Smooth muscle cell (in vitro differentiated cells): ENCODE measurements at regions not wholly inside any gene's neighbourhood (a gene's known extent, or its start where the extent isn't known, plus 50 kb on each side); places are given as distances from the start of the nearest gene placed in this dataset.

ENCODE experiments used
- DNase-seq: peaks from one replicate; lab custom pipeline; 2025; ENCODE audit not compliant: unreplicated experiment; lab: John Stamatoyannopoulos, UW
- H2AFZ ChIP-seq: fragments of 200-600 bp; sonication (generic); 2 replicates; pipeline ENCODE4 v1.6.0; 2016; ENCODE audit warnings: antibody characterized with exemption, low read depth, mild to moderate bottlenecking
- H3F3A ChIP-seq: fragments of 200-600 bp; sonication (generic); 2 replicates; pipeline ENCODE4 v1.6.0; 2017; ENCODE audit warnings: antibody characterized with exemption, low read depth
- H3K27ac ChIP-seq: fragments of 200-600 bp; sonication (generic); 2 replicates; pipeline ENCODE4 v1.5.1; 2016; ENCODE audit warnings: low read depth, mild to moderate bottlenecking
- H3K27me3 ChIP-seq: fragments of 200-600 bp; sonication (generic); 2 replicates; pipeline ENCODE4 v1.6.1; 2016; ENCODE audit warnings: low read depth, mild to moderate bottlenecking
- H3K36me3 ChIP-seq: fragments of 200-600 bp; sonication (generic); 2 replicates; pipeline ENCODE4 v1.5.1; 2016; ENCODE audit warnings: low read depth
- H3K4me1 ChIP-seq: fragments of 200-600 bp; sonication (generic); 2 replicates; pipeline ENCODE4 v1.5.1; 2016; ENCODE audit warnings: low read depth
- H3K4me2 ChIP-seq: fragments of 200-600 bp; sonication (generic); 2 replicates; pipeline ENCODE4 v1.6.0; 2016; ENCODE audit warnings: mild to moderate bottlenecking
- H3K4me3 ChIP-seq: fragments of 200-600 bp; sonication (generic); 2 replicates; pipeline ENCODE4 v1.5.1; 2016; ENCODE audit warnings: mild to moderate bottlenecking
- H3K79me2 ChIP-seq: fragments of 200-600 bp; sonication (generic); 2 replicates; pipeline ENCODE4 v1.6.0; 2016; ENCODE audit warnings: low read depth, mild to moderate bottlenecking
- H3K9ac ChIP-seq: fragments of 200-600 bp; sonication (generic); 2 replicates; pipeline ENCODE4 v1.6.0; 2016; ENCODE audit warnings: low read depth
- H3K9me3 ChIP-seq: fragments of 200-600 bp; sonication (generic); replicated peaks from 2 replicates; pipeline ENCODE4 v1.5.1; 2016; ENCODE audit warnings: low read depth
- H4K20me1 ChIP-seq: fragments of 200-600 bp; sonication (generic); 2 replicates; pipeline ENCODE4 v1.6.0; 2016; ENCODE audit warnings: low read depth
- WGBS: methylation state at CpG from one replicate; pipeline ENCODE4 v1.1.7; 2016; ENCODE audit warnings: low lambda C conversion rate; 5-methylcytosine and 5-hydroxymethylcytosine counted together
- TF ChIP-seq, protein P1 (sequence below): fragments of 200-600 bp; sonication (generic); IDR thresholded peaks from 2 replicates; pipeline ENCODE4 v1.5.1; 2017; ENCODE audit warnings: borderline replicate concordance, mild to moderate bottlenecking, antibody characterized with exemption; ENCODE audit not compliant: insufficient read depth, poor library complexity, severe bottlenecking

DNA sequence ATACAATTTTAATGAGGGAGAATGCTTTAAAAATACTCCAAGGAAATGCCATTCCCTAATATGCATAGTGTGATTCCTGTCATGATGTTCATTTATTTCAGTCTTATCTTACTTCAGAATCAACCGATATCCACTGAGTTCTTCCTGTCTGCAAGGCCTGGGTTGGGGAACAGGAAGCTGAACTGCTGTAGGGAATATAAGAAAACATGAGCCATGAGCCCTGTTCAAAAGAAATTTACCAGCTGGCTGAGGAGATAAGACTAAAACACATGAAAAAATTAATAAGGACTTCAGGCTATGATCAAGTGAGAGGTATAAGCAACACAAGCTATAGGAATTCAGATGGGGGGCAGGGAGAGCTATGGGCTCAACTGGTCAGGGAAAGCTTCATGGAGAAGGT, 184.7 kb downstream of the PLPP4 start:
- Histone ChIP-seq H3K4me2 (no peak overlapping the region), H3K36me3 (no peaks in the 10 kb centered on the region), H2AFZ (no peak overlapping the region), H3K4me1 (peaks cover 6% of the 10 kb centered on the region), H3K27ac (no peak overlapping the region), H3K9me3 (no peaks in the 10 kb centered on the region), H4K20me1 (no peaks in the 10 kb centered on the region), H3K9ac (no peak overlapping the region), H3F3A (no peaks in the 10 kb centered on the region), H3K79me2 (no peaks in the 10 kb centered on the region), H3K4me3 (no peak overlapping the region), H3K27me3 (no peaks in the 10 kb centered on the region)
- TF ChIP-seq, protein P1, sequence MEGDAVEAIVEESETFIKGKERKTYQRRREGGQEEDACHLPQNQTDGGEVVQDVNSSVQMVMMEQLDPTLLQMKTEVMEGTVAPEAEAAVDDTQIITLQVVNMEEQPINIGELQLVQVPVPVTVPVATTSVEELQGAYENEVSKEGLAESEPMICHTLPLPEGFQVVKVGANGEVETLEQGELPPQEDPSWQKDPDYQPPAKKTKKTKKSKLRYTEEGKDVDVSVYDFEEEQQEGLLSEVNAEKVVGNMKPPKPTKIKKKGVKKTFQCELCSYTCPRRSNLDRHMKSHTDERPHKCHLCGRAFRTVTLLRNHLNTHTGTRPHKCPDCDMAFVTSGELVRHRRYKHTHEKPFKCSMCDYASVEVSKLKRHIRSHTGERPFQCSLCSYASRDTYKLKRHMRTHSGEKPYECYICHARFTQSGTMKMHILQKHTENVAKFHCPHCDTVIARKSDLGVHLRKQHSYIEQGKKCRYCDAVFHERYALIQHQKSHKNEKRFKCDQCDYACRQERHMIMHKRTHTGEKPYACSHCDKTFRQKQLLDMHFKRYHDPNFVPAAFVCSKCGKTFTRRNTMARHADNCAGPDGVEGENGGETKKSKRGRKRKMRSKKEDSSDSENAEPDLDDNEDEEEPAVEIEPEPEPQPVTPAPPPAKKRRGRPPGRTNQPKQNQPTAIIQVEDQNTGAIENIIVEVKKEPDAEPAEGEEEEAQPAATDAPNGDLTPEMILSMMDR: no peak
- no peak for DNase-seq
- WGBS: 90% methylated on average over 1 of the region's 1 CpG

DNA sequence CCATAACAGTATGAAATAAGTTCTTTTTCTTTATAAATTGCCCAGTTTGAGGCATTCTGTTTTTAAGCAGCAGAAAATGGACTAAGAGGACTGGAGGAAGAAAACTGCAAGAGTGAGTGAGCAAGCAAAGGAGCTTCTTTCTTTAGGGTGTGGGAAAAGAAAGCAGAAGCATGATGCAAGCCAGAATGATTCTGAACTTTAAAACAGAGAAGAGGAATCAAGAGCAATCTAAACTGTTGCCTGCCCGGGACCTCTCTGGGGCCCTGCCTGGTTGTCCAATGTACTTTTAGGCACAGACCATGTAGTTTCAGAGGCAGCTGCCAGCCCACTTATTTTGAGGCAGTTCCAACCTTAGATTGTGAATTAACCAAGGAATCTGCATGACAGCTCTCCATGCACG, 186.3 kb downstream of the PLPP4 start:
- H3K9ac ChIP-seq: no peak overlapping the region
- no peaks in the 10 kb centered on the region for H3K9me3 ChIP-seq
- H3K4me1 ChIP-seq: peaks cover 6% of the 10 kb centered on the region
- no peaks in the 10 kb centered on the region for H3K36me3 ChIP-seq
- H3K4me2 ChIP-seq: no peak overlapping the region
- H3K27ac ChIP-seq: no peak overlapping the region
- DNase-seq: no peak
- H4K20me1 ChIP-seq: no peaks in the 10 kb centered on the region
- no peak overlapping the region for H3K4me3 ChIP-seq
- WGBS: 85% methylated on average over 2 of the region's 2 CpGs
- no peaks in the 10 kb centered on the region for H3K79me2 ChIP-seq
- no peaks in the 10 kb centered on the region for H3F3A ChIP-seq
- no peaks in the 10 kb centered on the region for H3K27me3 ChIP-seq
- TF ChIP-seq, protein P1: no peak
- H2AFZ ChIP-seq: no peak overlapping the region

DNA sequence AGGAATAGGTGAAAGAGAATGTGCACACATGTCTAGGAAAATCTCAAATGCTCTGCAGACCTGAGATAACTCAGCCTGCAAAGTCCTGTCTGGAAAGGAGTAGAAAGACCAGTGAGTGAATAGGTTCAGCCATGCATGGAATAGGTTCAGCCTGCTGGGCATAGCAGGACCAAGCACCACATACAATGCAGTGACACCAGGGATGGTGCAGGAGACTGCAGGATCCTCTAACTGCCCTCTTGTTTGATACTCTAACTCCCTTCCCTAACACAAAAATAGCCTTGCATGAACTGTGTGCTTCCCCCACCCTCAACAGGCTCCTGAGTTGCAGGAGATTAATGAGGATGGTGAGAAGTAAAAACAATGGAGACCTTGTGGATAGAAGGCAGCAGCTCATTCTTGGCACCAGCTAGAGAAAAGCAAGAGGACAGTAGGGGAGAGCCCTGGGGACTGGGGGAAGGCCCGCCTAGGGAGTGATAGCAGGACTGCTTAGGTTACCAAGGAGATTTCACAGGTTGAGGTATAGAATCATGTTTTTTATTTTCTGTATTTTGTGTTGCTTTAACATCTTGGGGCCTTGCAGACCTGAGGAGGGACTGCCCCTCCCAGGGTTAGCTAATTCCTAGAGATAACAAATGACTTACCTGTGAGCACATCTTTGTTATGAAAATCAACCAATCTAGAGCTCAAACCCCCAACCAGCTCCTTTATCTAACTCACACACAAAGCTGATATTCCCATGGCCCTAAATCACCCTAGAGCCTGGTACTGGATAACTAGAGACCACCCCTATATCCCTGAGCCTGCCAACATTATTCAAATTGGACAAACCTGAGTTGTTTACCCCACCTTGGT, 187.8 kb downstream of the PLPP4 start:
- no peak overlapping the region for H2AFZ ChIP-seq
- TF ChIP-seq, protein P1: no peak
- H3K9me3 ChIP-seq: no peaks in the 10 kb centered on the region
- no peaks in the 10 kb centered on the region for H3K27me3 ChIP-seq
- peaks cover 6% of the 10 kb centered on the region for H3K4me1 ChIP-seq
- H4K20me1 ChIP-seq: no peaks in the 10 kb centered on the region
- no peak for DNase-seq
- WGBS: 50% methylated on average over 1 of the region's 1 CpG
- no peaks in the 10 kb centered on the region for H3K79me2 ChIP-seq
- no peak overlapping the region for H3K9ac ChIP-seq
- no peaks in the 10 kb centered on the region for H3K36me3 ChIP-seq
- no peak overlapping the region for H3K4me2 ChIP-seq
- H3F3A ChIP-seq: no peaks in the 10 kb centered on the region
- no peak overlapping the region for H3K27ac ChIP-seq
- H3K4me3 ChIP-seq: no peak overlapping the region
